ENCODE measurements at regions not wholly inside any gene's neighbourhood (a gene's known extent, or its start where the extent isn't known, plus 50 kb on each side); places are given as distances from the start of the nearest gene placed in this dataset.

GRCh38 chr12:82089369-82090121 is 268.6 kb downstream of the CCDC59 start:
- Mint-ChIP-seq H3K4me3 (no peak overlapping the region), H3K4me1 (no peaks in the 10 kb centered on the region), H3K27me3 (no peaks in the 10 kb centered on the region), H3K27ac (no peak overlapping the region), H3K9me3 (ENCODE audit: insufficient read depth) (peaks cover 1% of the 10 kb centered on the region)
- Histone ChIP-seq H3K79me2 (ENCODE audit: control insufficient read depth, insufficient read depth, low read length) (no peaks in the 10 kb centered on the region), H3K27ac (ENCODE audit: low read length in 2 of 2) (no peak overlapping the region), H3K27me3 (replicated peaks in 1 of 4; ENCODE audit: control extremely low read depth in 1 of 4, control insufficient read depth in 3 of 4, insufficient read depth in 4 of 4, low read length in 3 of 4) (no peaks in the 10 kb centered on the region), H3K4me2 (replicated peaks; ENCODE audit: low read depth, low read length, poor library complexity, severe bottlenecking) (no peak overlapping the region), H2AFZ (ENCODE audit: insufficient read depth, low read depth, low read length, poor library complexity, severe bottlenecking) (no peak overlapping the region), H3K9ac (ENCODE audit: low read length) (no peak overlapping the region), H3K4me3 (ENCODE audit: control extremely low read depth in 1 of 5, extremely low read depth in 1 of 5, insufficient read depth in 1 of 5, low read depth in 2 of 5, low read length in 4 of 5) (no peak overlapping the region), H3K4me1 (ENCODE audit: control insufficient read depth in 2 of 2, insufficient read depth in 2 of 2, low read length in 2 of 2) (no peaks in the 10 kb centered on the region), H3K9me3 (ENCODE audit: control extremely low read depth in 1 of 3, control insufficient read depth in 2 of 3, insufficient read depth in 1 of 3, low read length in 2 of 3) (no peaks in the 10 kb centered on the region), H3K36me3 (replicated peaks in 1 of 2; ENCODE audit: control extremely low read depth in 1 of 2, control insufficient read depth in 1 of 2, extremely low read depth in 1 of 2, insufficient read depth in 2 of 2, low read length in 1 of 2) (no peaks in the 10 kb centered on the region), H4K20me1 (ENCODE audit: control insufficient read depth, insufficient read depth, low read length, poor library complexity, severe bottlenecking) (no peaks in the 10 kb centered on the region)
- intact Hi-C loops (cut with micrococcal nuclease), result no loop called here
- ATAC-seq (ENCODE audit: low read depth) (no peak), DNase-seq (no peak)
- WGBS (ENCODE audit: insufficient coverage), result 80% methylated on average over 2 of the region's 7 CpGs
- TF ChIP-seq EZH2 (IDR thresholded peaks at IDR 0.05; ENCODE audit: borderline replicate concordance, insufficient read depth, low read depth, low read length, poor library complexity, severe bottlenecking), result no peak
- no peak for TF ChIP-seq CTCF (IDR thresholded peaks at IDR 0.05)
- ChIA-PET CTCF (no interaction called here), POLR2A (no interaction called here)

GRCh38 chr12:82082501-82082900 is 275.7 kb downstream of the CCDC59 start:
- H3K4me1 ChIP-seq (ENCODE audit: control insufficient read depth in 2 of 2, insufficient read depth in 2 of 2, low read length in 2 of 2), result no peaks in the 10 kb centered on the region
- 83% methylated on average over 1 of the region's 3 CpGs for WGBS (ENCODE audit: insufficient coverage)
- Mint-ChIP-seq H3K4me3 (no peak overlapping the region), H3K4me1 (no peaks in the 10 kb centered on the region), H3K27me3 (no peaks in the 10 kb centered on the region), H3K27ac (no peak overlapping the region), H3K9me3 (ENCODE audit: insufficient read depth) (peaks cover 4% of the 10 kb centered on the region)
- TF ChIP-seq CTCF (IDR thresholded peaks at IDR 0.05) (no peak), EZH2 (IDR thresholded peaks at IDR 0.05; ENCODE audit: borderline replicate concordance, insufficient read depth, low read depth, low read length, poor library complexity, severe bottlenecking) (no peak)
- no peak overlapping the region for H2AFZ ChIP-seq (ENCODE audit: insufficient read depth, low read depth, low read length, poor library complexity, severe bottlenecking)
- no peaks in the 10 kb centered on the region for H3K79me2 ChIP-seq (ENCODE audit: control insufficient read depth, insufficient read depth, low read length)
- no peak overlapping the region for H3K4me2 ChIP-seq (replicated peaks; ENCODE audit: low read depth, low read length, poor library complexity, severe bottlenecking)
- H3K27me3 ChIP-seq (replicated peaks in 1 of 4; ENCODE audit: control extremely low read depth in 1 of 4, control insufficient read depth in 3 of 4, insufficient read depth in 4 of 4, low read length in 3 of 4), result no peaks in the 10 kb centered on the region
- no peak overlapping the region for H3K9ac ChIP-seq (ENCODE audit: low read length)
- no peaks in the 10 kb centered on the region for H3K36me3 ChIP-seq (replicated peaks in 1 of 2; ENCODE audit: control extremely low read depth in 1 of 2, control insufficient read depth in 1 of 2, extremely low read depth in 1 of 2, insufficient read depth in 2 of 2, low read length in 1 of 2)
- H3K27ac ChIP-seq (ENCODE audit: low read length in 2 of 2), result no peak overlapping the region
- intact Hi-C loops (cut with micrococcal nuclease), result no loop called here
- no peaks in the 10 kb centered on the region for H4K20me1 ChIP-seq (ENCODE audit: control insufficient read depth, insufficient read depth, low read length, poor library complexity, severe bottlenecking)
- POLR2A ChIA-PET, result no interaction called here
- CTCF ChIA-PET, result no interaction called here
- ATAC-seq (ENCODE audit: low read depth), result no peak
- H3K9me3 ChIP-seq (ENCODE audit: control extremely low read depth in 1 of 3, control insufficient read depth in 2 of 3, insufficient read depth in 1 of 3, low read length in 2 of 3), result peaks cover 0 to 11% (median 0%) of the 10 kb centered on the region in 3 donors
- DNase-seq, result no peak
- no peak overlapping the region for H3K4me3 ChIP-seq (ENCODE audit: control extremely low read depth in 1 of 5, extremely low read depth in 1 of 5, insufficient read depth in 1 of 5, low read depth in 2 of 5, low read length in 4 of 5)
